C4-2B (cell line): ENCODE measurements at regions not wholly inside any gene's neighbourhood (a gene's known extent, or its start where the extent isn't known, plus 50 kb on each side); places are given as distances from the start of the nearest gene placed in this dataset.

Source experiments
- H3K27ac ChIP-seq: fragments of 450-650 bp; 2 replicates; pipeline ENCODE4 v1.5.1; 2017
- CTCF ChIP-seq: fragments of 450-650 bp; conservative IDR thresholded peaks from 2 replicates; pipeline ENCODE4 v1.5.1; 2017; ENCODE audit warnings: mild to moderate bottlenecking
- ZFX ChIP-seq: fragments of 450-650 bp; IDR thresholded peaks from 2 replicates; pipeline ENCODE4 v1.6.1; 2017

- TF ChIP-seq ZFX (no peak), CTCF (no peak)
- H3K27ac ChIP-seq: no peak overlapping the region
Measured at GRCh38 chr2:199679883-199680282, 171.1 kb downstream of the FTCDNL1 start.

- TF ChIP-seq CTCF (no peak), ZFX (no peak)
- H3K27ac ChIP-seq: no peak overlapping the region
Measured at GRCh38 chr2:199677881-199678280, 173.1 kb downstream of the FTCDNL1 start.

GRCh38 chr2:199668645-199669044 is 182.3 kb downstream of the FTCDNL1 start:
- no peak overlapping the region for H3K27ac ChIP-seq
- TF ChIP-seq ZFX (no peak), CTCF (no peak)

- no peak overlapping the region for H3K27ac ChIP-seq
- TF ChIP-seq ZFX (no peak), CTCF (no peak)
Measured at GRCh38 chr2:199663157-199663556, 187.8 kb downstream of the FTCDNL1 start.

GRCh38 chr2:199662255-199662654 is 188.7 kb downstream of the FTCDNL1 start:
- H3K27ac ChIP-seq: no peak overlapping the region
- TF ChIP-seq CTCF: no peak
- TF ChIP-seq ZFX: no peak

GRCh38 chr2:199660167-199660566 is 190.8 kb downstream of the FTCDNL1 start:
- no peak overlapping the region for H3K27ac ChIP-seq
- no peak for TF ChIP-seq ZFX
- TF ChIP-seq CTCF: no peak

- TF ChIP-seq CTCF: no peak
- no peak for TF ChIP-seq ZFX
- H3K27ac ChIP-seq: no peak overlapping the region
Measured at GRCh38 chr2:199659207-199659606, 191.8 kb downstream of the FTCDNL1 start.
